Gastrocnemius medialis (tissue), 4 donors: ENCODE measurements at regions not wholly inside any gene's neighbourhood (a gene's known extent, or its start where the extent isn't known, plus 50 kb on each side); places are given as distances from the start of the nearest gene placed in this dataset.

ENCODE experiments used
- ATAC-seq, 2 donors: fragments of 150-250 bp; one replicate each; pipeline ENCODE4 v1.9.1; 2016
- DNase-seq, 2 donors: peaks; one replicate each; pipeline ENCODE4 v3.0.0-alpha.2; 2019
- H3K27ac ChIP-seq, 4 donors: fragments of 200-600 bp; sonication (generic); 1 replicate in 1 of 4; 2 replicates in 3 of 4; pipeline ENCODE4 v1.5.1; 2016 to 2018; ENCODE audit warnings: mild to moderate bottlenecking in 2 of 4, moderate library complexity in 1 of 4
- H3K27me3 ChIP-seq, 3 donors: fragments of 200-600 bp; sonication (generic) in 2 of 3; 1 replicate in 1 of 3; 2 replicates in 2 of 3; pipeline versions ENCODE4 v1.5.1 to v1.6.0; 2016 to 2019; ENCODE audit warnings: mild to moderate bottlenecking in 1 of 3, moderate library complexity in 1 of 3
- H3K36me3 ChIP-seq, 2 donors: fragments of 200-600 bp; sonication (generic) in 1 of 2; one replicate each; pipeline ENCODE4 v1.5.1; 2017 to 2018
- H3K4me1 ChIP-seq, 2 donors: fragments of 200-600 bp; sonication (generic) in 1 of 2; one replicate each; pipeline ENCODE4 v1.5.1; 2016 to 2017; ENCODE audit warnings: mild to moderate bottlenecking in 2 of 2
- H3K4me3 ChIP-seq, 4 donors: fragments of 200-600 bp; sonication (generic) in 3 of 4; 1 replicate in 1 of 4; 2 replicates in 3 of 4; pipeline ENCODE4 v1.5.1; 2016 to 2019; ENCODE audit warnings: mild to moderate bottlenecking in 2 of 4
- H3K9me3 ChIP-seq, 3 donors: fragments of 200-600 bp; sonication (generic) in 2 of 3; 1 replicate in 1 of 3; 2 replicates in 2 of 3; pipeline ENCODE4 v1.5.1; 2016 to 2019
- CTCF ChIP-seq, 5 experiments: fragments of 450-650 bp in 3 of 5; fragments of 200-600 bp in 2 of 5; sonication (generic) in 2 of 5; IDR thresholded peaks in 4 of 5; conservative IDR thresholded peaks in 1 of 5; 1 replicate in 4 of 5; 2 replicates in 1 of 5; pipeline ENCODE4 v1.5.1; 2016 to 2019; ENCODE audit warnings: antibody characterized with exemption in 5 of 5, mild to moderate bottlenecking in 3 of 5, moderate library complexity in 3 of 5
- POLR2A ChIP-seq, 2 donors: fragments of 450-650 bp; IDR thresholded peaks; one replicate each; pipeline ENCODE4 v1.6.1; 2017; ENCODE audit warnings: antibody characterized with exemption in 2 of 2, mild to moderate bottlenecking in 2 of 2, moderate library complexity in 2 of 2
- in situ Hi-C, 4 donors: fragments of 200-750 bp; cut with MboI; loops; one replicate each; pipeline versions ENCODE4 v1.15.0 to v1.8.0; 2017; ENCODE audit warnings: low sequenced_read_pairs in 4 of 4
- intact Hi-C: fragments of 100-400 bp; cut with DNase I; formaldehyde crosslinking; loops from one replicate; pipeline ENCODE4 v1.15.1; 2023; ENCODE audit warnings: low total_unique reads

GRCh38 chr18:37853706-37854105 is 288.1 kb upstream of the CELF4 start:
- Histone ChIP-seq H3K9me3 (no peaks in the 10 kb centered on the region), H3K27me3 (no peaks in the 10 kb centered on the region), H3K27ac (no peak overlapping the region), H3K36me3 (no peaks in the 10 kb centered on the region), H3K4me1 (no peaks in the 10 kb centered on the region), H3K4me3 (no peak overlapping the region)
- intact Hi-C loops: no loop called here
- no peak for TF ChIP-seq POLR2A (IDR thresholded peaks at IDR 0.05)
- no peak for TF ChIP-seq CTCF (IDR thresholded peaks at IDR 0.05 in 4 of 5, conservative IDR thresholded peaks at IDR 0.05 in 1 of 5)
- DNase-seq (no peak), ATAC-seq (no peak)
- in situ Hi-C loops: no loop called here

- DNase-seq (no peak), ATAC-seq (no peak)
- no peaks in the 10 kb centered on the region for H3K36me3 ChIP-seq
- TF ChIP-seq CTCF (IDR thresholded peaks at IDR 0.05 in 4 of 5, conservative IDR thresholded peaks at IDR 0.05 in 1 of 5) (no peak), POLR2A (IDR thresholded peaks at IDR 0.05) (no peak)
- no peak overlapping the region for H3K4me3 ChIP-seq
- intact Hi-C loops: no loop called here
- H3K27ac ChIP-seq: no peak overlapping the region
- no peaks in the 10 kb centered on the region for H3K27me3 ChIP-seq
- H3K9me3 ChIP-seq: no peaks in the 10 kb centered on the region
- in situ Hi-C loops: no loop called here
- H3K4me1 ChIP-seq: no peaks in the 10 kb centered on the region
Observed at GRCh38 chr18:37852464-37852863, 286.9 kb upstream of the CELF4 start.

- Histone ChIP-seq H3K4me3 (no peak overlapping the region), H3K27me3 (no peaks in the 10 kb centered on the region), H3K4me1 (no peaks in the 10 kb centered on the region), H3K9me3 (no peaks in the 10 kb centered on the region), H3K36me3 (no peaks in the 10 kb centered on the region), H3K27ac (no peak overlapping the region)
- TF ChIP-seq POLR2A (IDR thresholded peaks at IDR 0.05): no peak
- no peak for TF ChIP-seq CTCF (IDR thresholded peaks at IDR 0.05 in 4 of 5, conservative IDR thresholded peaks at IDR 0.05 in 1 of 5)
- ATAC-seq (no peak), DNase-seq (no peak)
- in situ Hi-C loops (no loop called here), intact Hi-C loops (no loop called here)
Observed at GRCh38 chr18:37847544-37847943, 281.9 kb upstream of the CELF4 start.

GRCh38 chr18:37846996-37847395 is 281.4 kb upstream of the CELF4 start:
- Histone ChIP-seq H3K27me3 (no peaks in the 10 kb centered on the region), H3K9me3 (no peaks in the 10 kb centered on the region), H3K36me3 (no peaks in the 10 kb centered on the region), H3K4me3 (no peak overlapping the region), H3K27ac (no peak overlapping the region), H3K4me1 (no peaks in the 10 kb centered on the region)
- in situ Hi-C loops (no loop called here), intact Hi-C loops (no loop called here)
- ATAC-seq: no peak
- DNase-seq: no peak
- no peak for TF ChIP-seq POLR2A (IDR thresholded peaks at IDR 0.05)
- no peak for TF ChIP-seq CTCF (IDR thresholded peaks at IDR 0.05 in 4 of 5, conservative IDR thresholded peaks at IDR 0.05 in 1 of 5)

GRCh38 chr18:37845498-37845897 is 279.9 kb upstream of the CELF4 start:
- intact Hi-C loops: no loop called here
- H3K36me3 ChIP-seq: no peaks in the 10 kb centered on the region
- no peaks in the 10 kb centered on the region for H3K9me3 ChIP-seq
- no peaks in the 10 kb centered on the region for H3K4me1 ChIP-seq
- ATAC-seq (no peak), DNase-seq (no peak)
- H3K27ac ChIP-seq: no peak overlapping the region
- no peak for TF ChIP-seq POLR2A (IDR thresholded peaks at IDR 0.05)
- TF ChIP-seq CTCF (IDR thresholded peaks at IDR 0.05 in 4 of 5, conservative IDR thresholded peaks at IDR 0.05 in 1 of 5): no peak
- in situ Hi-C loops: no loop called here
- H3K4me3 ChIP-seq: no peak overlapping the region
- no peaks in the 10 kb centered on the region for H3K27me3 ChIP-seq
